H9 (cell line): ENCODE measurements at regions not wholly inside any gene's neighbourhood (a gene's known extent, or its start where the extent isn't known, plus 50 kb on each side); places are given as distances from the start of the nearest gene placed in this dataset.

ENCODE experiments used
- DNase-seq: peaks from one replicate; pipeline ENCODE4 v3.0.0-alpha.2; 2017
- H2AFZ ChIP-seq: one replicate; pipeline ENCODE4 v1.6.1; 2013; ENCODE audit warnings: mild to moderate bottlenecking, low read length, control low read depth, moderate library complexity
- H2AK5ac ChIP-seq: 2 replicates; pipeline ENCODE4 v1.6.1; 2013; ENCODE audit warnings: low read length, control low read depth, mixed read lengths; ENCODE audit not compliant: insufficient read length
- H2BK120ac ChIP-seq: one replicate; pipeline ENCODE4 v1.6.1; 2013; ENCODE audit warnings: low read depth, mild to moderate bottlenecking, low read length, control low read depth, inconsistent platforms; ENCODE audit not compliant: poor library complexity, severe bottlenecking
- H2BK12ac ChIP-seq: 2 replicates; pipeline ENCODE4 v1.6.1; 2013; ENCODE audit warnings: low read length, control low read depth, mixed read lengths, low read depth; ENCODE audit not compliant: insufficient read length
- H2BK15ac ChIP-seq: 2 replicates; pipeline ENCODE4 v1.6.1; 2013; ENCODE audit warnings: low read depth, low read length, control low read depth
- H2BK20ac ChIP-seq: one replicate; pipeline ENCODE4 v1.6.1; 2013; ENCODE audit warnings: low read depth, mild to moderate bottlenecking, low read length, control low read depth, inconsistent platforms; ENCODE audit not compliant: poor library complexity, severe bottlenecking
- H2BK5ac ChIP-seq: 2 replicates; pipeline ENCODE4 v1.6.1; 2013; ENCODE audit warnings: low read length, control low read depth, mixed read lengths; ENCODE audit not compliant: insufficient read length
- H3K14ac ChIP-seq: 2 replicates; pipeline ENCODE4 v1.6.1; 2013; ENCODE audit warnings: low read length, control low read depth; ENCODE audit not compliant: insufficient read depth
- H3K18ac ChIP-seq: 2 replicates; pipeline ENCODE4 v1.6.1; 2013; ENCODE audit warnings: low read depth, mild to moderate bottlenecking, mixed read lengths, low read length, control low read depth; ENCODE audit not compliant: insufficient read length
- H3K23ac ChIP-seq: 2 replicates; pipeline ENCODE4 v1.6.1; 2013; ENCODE audit warnings: low read length, control low read depth, mixed read lengths, low read depth; ENCODE audit not compliant: insufficient read length
- H3K23me2 ChIP-seq: 2 replicates; pipeline ENCODE4 v1.6.1; 2013; ENCODE audit warnings: low read depth, mild to moderate bottlenecking, mixed read lengths, low read length, control low read depth; ENCODE audit not compliant: insufficient read length, poor library complexity, severe bottlenecking
- H3K27ac ChIP-seq: 2 replicates; pipeline ENCODE4 v1.5.1; 2013; ENCODE audit warnings: low read length, control low read depth, mixed read lengths, low read depth; ENCODE audit not compliant: insufficient read length
- H3K27me3 ChIP-seq: 2 replicates; pipeline ENCODE4 v1.6.1; 2013; ENCODE audit warnings: low read length, control low read depth, inconsistent platforms; ENCODE audit not compliant: insufficient read depth
- H3K4ac ChIP-seq: 2 replicates; pipeline ENCODE4 v1.6.1; 2013; ENCODE audit warnings: low read depth, mild to moderate bottlenecking, control low read depth, inconsistent platforms, low read length, moderate library complexity
- H3K4me1 ChIP-seq: 2 replicates; pipeline ENCODE4 v1.6.1; 2013; ENCODE audit warnings: low read length, control low read depth, inconsistent platforms; ENCODE audit not compliant: insufficient read depth
- H3K4me2 ChIP-seq: 2 replicates; pipeline ENCODE4 v1.6.1; 2013; ENCODE audit warnings: low read length, control low read depth, mixed read lengths; ENCODE audit not compliant: insufficient read length, insufficient read depth
- H3K56ac ChIP-seq: 2 replicates; pipeline ENCODE4 v1.6.1; 2013; ENCODE audit warnings: low read depth, mild to moderate bottlenecking, mixed read lengths, low read length, control low read depth; ENCODE audit not compliant: insufficient read length
- H3K79me1 ChIP-seq: 2 replicates; pipeline ENCODE4 v1.6.1; 2013; ENCODE audit warnings: low read depth, mild to moderate bottlenecking, moderate library complexity, low read length, control low read depth, inconsistent platforms; ENCODE audit not compliant: insufficient read depth, poor library complexity, severe bottlenecking
- H3K79me2 ChIP-seq: 2 replicates; pipeline ENCODE4 v1.6.1; 2013; ENCODE audit warnings: low read length, control low read depth, inconsistent platforms; ENCODE audit not compliant: insufficient read depth
- H3K9ac ChIP-seq: 2 replicates; pipeline ENCODE4 v1.6.1; 2013; ENCODE audit warnings: low read length, control low read depth, mixed read lengths; ENCODE audit not compliant: insufficient read length; ENCODE audit errors: extremely low read depth
- H3K9me3 ChIP-seq: one replicate; pipeline ENCODE4 v1.6.1; 2013; ENCODE audit warnings: low read depth, low read length, inconsistent platforms; ENCODE audit not compliant: control insufficient read depth
- H3T11ph ChIP-seq: one replicate; pipeline ENCODE4 v1.6.1; 2013; ENCODE audit warnings: mild to moderate bottlenecking, low read length, control low read depth, inconsistent platforms
- H4K20me1 ChIP-seq: one replicate; pipeline ENCODE4 v1.6.1; 2013; ENCODE audit not compliant: control insufficient read depth, insufficient read length, insufficient read depth
- H4K5ac ChIP-seq: 2 replicates; pipeline ENCODE4 v1.6.1; 2013; ENCODE audit warnings: low read depth, mild to moderate bottlenecking, mixed read lengths, low read length, control low read depth; ENCODE audit not compliant: insufficient read length
- H4K8ac ChIP-seq: replicated peaks from 2 replicates; pipeline ENCODE4 v1.6.1; 2013; ENCODE audit warnings: low read length, control low read depth, mixed read lengths, low read depth; ENCODE audit not compliant: insufficient read length
- H4K91ac ChIP-seq: 2 replicates; pipeline ENCODE4 v1.6.1; 2013; ENCODE audit warnings: low read depth, mild to moderate bottlenecking, moderate library complexity, mixed read lengths, low read length, control low read depth; ENCODE audit not compliant: insufficient read length
- H3K27ac Mint-ChIP-seq, 3 experiments: 2 replicates in 2 of 3; 3 replicates in 1 of 3; pipeline ENCODE4 v1.8.0; 2020 to 2021; ENCODE audit warnings: mixed read lengths in 3 of 3, mild to moderate bottlenecking in 1 of 3, moderate library complexity in 1 of 3
- H3K27me3 Mint-ChIP-seq: 2 replicates; pipeline ENCODE4 v1.8.0; 2021; ENCODE audit warnings: low read depth, mild to moderate bottlenecking, moderate library complexity, mixed read lengths
- H3K36me3 Mint-ChIP-seq, 3 experiments: 2 replicates in 2 of 3; 3 replicates in 1 of 3; pipeline ENCODE4 v1.8.0; 2020 to 2021; ENCODE audit warnings: low read depth in 3 of 3, mixed read lengths in 3 of 3; ENCODE audit not compliant: insufficient read depth in 1 of 3
- H3K4me1 Mint-ChIP-seq, 2 experiments: 2 replicates each; pipeline ENCODE4 v1.8.0; 2020; ENCODE audit warnings: mixed read lengths in 2 of 2
- H3K4me3 Mint-ChIP-seq, 2 experiments: 2 replicates in 1 of 2; 3 replicates in 1 of 2; pipeline ENCODE4 v1.8.0; 2020 to 2021; ENCODE audit warnings: mild to moderate bottlenecking in 2 of 2, mixed read lengths in 2 of 2, moderate library complexity in 1 of 2
- H3K9me3 Mint-ChIP-seq, 2 experiments: 2 replicates in 1 of 2; 3 replicates in 1 of 2; pipeline ENCODE4 v1.8.0; 2020; ENCODE audit warnings: mild to moderate bottlenecking in 2 of 2, mixed read lengths in 2 of 2, moderate library complexity in 1 of 2
- WGBS: extraction: QIAGEN DNeasy Blood & Tissue Kit; methylation state at CpG from one replicate; pipeline ENCODE4 v1.1.7; 2013; ENCODE audit warnings: missing lambda C conversion rate, low lambda C conversion rate, mixed read lengths; ENCODE audit not compliant: insufficient read length; ENCODE audit errors: extremely low coverage; 5-methylcytosine and 5-hydroxymethylcytosine counted together
- TF ChIP-seq, protein P1 (sequence below): fragments of 200-600 bp; sonication (generic); conservative IDR thresholded peaks from 3 replicates; pipeline ENCODE4 v1.8.0; 2021; ENCODE audit warnings: antibody characterized with exemption, mild to moderate bottlenecking

DNA sequence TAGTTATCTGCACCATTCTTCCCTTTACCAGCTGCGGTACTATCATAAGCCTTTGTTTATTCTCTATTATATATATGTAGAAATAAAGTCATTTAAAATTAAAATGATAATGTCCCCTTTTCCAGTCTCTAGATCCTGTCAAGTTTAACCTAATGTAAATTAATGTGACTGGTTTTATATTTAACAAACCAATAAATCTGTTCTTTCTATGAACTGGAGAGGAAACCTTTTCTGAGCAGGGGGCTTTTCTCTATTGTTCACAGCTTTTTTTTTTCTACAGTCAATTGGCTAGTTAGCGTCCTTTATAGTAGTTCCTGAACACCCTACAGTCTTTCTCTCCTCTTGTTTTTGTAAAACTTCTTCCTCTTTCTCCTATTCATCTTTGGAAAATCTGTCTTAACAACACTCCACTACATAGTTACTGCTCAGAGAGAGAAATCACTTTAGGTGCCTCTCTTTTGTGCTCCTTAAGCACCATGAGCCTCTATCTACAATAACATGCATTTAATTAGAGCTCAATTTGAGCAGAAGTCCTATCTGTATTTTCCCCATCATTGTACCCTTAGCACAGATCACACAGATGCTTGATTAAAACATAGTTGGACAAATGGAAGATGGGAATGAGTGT is 332.6 kb upstream of the SYT1 start:
- WGBS: no CpG with 5 or more reads among the region's 2 CpGs
- DNase-seq: no peak
- no peaks in the 10 kb centered on the region for H3K27me3 ChIP-seq

More for the DNA sequence above, 332.6 kb upstream of the SYT1 start:
- Histone ChIP-seq H3K4me1 (peaks cover 5% of the 10 kb centered on the region; the same call in 1 of the 2 replicates), H2BK20ac (no peak overlapping the region), H4K20me1 (no peaks in the 10 kb centered on the region), H3K27ac (no peak overlapping the region), H2AK5ac (no peak overlapping the region), H3K4me2 (no peak overlapping the region), H2BK15ac (no peak overlapping the region), H3K79me1 (no peaks in the 10 kb centered on the region), H3K23me2 (no peaks in the 10 kb centered on the region), H3K14ac (no peak overlapping the region), H3K23ac (no peak overlapping the region), H3K56ac (no peak overlapping the region), H3K4ac (no peak overlapping the region), H3K18ac (no peak overlapping the region), H3K9me3 (no peaks in the 10 kb centered on the region), H2BK12ac (no peak overlapping the region), H4K5ac (no peak overlapping the region), H3T11ph (no peak overlapping the region), H4K8ac (no peak overlapping the region), H2BK120ac (no peak overlapping the region), H2AFZ (no peak overlapping the region), H2BK5ac (no peak overlapping the region), H3K79me2 (no peaks in the 10 kb centered on the region), H4K91ac (no peak overlapping the region), H3K9ac (no peak overlapping the region)
- no peak overlapping the region for H3K4me3 Mint-ChIP-seq
- H3K27me3 Mint-ChIP-seq: no peaks in the 10 kb centered on the region
- no peaks in the 10 kb centered on the region for H3K9me3 Mint-ChIP-seq
- H3K36me3 Mint-ChIP-seq: no peaks in the 10 kb centered on the region
- no peak overlapping the region for H3K27ac Mint-ChIP-seq
- TF ChIP-seq, protein P1, sequence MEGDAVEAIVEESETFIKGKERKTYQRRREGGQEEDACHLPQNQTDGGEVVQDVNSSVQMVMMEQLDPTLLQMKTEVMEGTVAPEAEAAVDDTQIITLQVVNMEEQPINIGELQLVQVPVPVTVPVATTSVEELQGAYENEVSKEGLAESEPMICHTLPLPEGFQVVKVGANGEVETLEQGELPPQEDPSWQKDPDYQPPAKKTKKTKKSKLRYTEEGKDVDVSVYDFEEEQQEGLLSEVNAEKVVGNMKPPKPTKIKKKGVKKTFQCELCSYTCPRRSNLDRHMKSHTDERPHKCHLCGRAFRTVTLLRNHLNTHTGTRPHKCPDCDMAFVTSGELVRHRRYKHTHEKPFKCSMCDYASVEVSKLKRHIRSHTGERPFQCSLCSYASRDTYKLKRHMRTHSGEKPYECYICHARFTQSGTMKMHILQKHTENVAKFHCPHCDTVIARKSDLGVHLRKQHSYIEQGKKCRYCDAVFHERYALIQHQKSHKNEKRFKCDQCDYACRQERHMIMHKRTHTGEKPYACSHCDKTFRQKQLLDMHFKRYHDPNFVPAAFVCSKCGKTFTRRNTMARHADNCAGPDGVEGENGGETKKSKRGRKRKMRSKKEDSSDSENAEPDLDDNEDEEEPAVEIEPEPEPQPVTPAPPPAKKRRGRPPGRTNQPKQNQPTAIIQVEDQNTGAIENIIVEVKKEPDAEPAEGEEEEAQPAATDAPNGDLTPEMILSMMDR: no peak
- H3K4me1 Mint-ChIP-seq: peaks cover 24 to 39% of the 10 kb centered on the region in 2 experiments
